NCI-H1105 treated with DMSO at 0.1 percent for 48 hours (cell line): ENCODE measurements at regions not wholly inside any gene's neighbourhood (a gene's known extent, or its start where the extent isn't known, plus 50 kb on each side); places are given as distances from the start of the nearest gene placed in this dataset.

Experiments used
- DNase-seq: peaks from one replicate; lab custom pipeline; 2025; lab: John Stamatoyannopoulos, UW

- DNase-seq = no peak
These were observed 139.1 kb upstream of the DTNBP1 start for GRCh38 chr6:15801912-15802311.

- no peak for DNase-seq
These were observed 138.2 kb upstream of the DTNBP1 start for GRCh38 chr6:15800841-15801617.

- no peak for DNase-seq
These were observed 135.9 kb upstream of the DTNBP1 start for GRCh38 chr6:15798533-15799255.

- DNase-seq = no peak
These were observed 134.0 kb upstream of the DTNBP1 start for GRCh38 chr6:15796844-15797243.

GRCh38 chr6:15796130-15796771, 133.4 kb upstream of the DTNBP1 start:
- no peak for DNase-seq

GRCh38 chr6:15793826-15794225, 131.0 kb upstream of the DTNBP1 start:
- no peak for DNase-seq

GRCh38 chr6:15793288-15793687, 130.5 kb upstream of the DTNBP1 start:
- no peak for DNase-seq

GRCh38 chr6:15792842-15793241, 130.0 kb upstream of the DTNBP1 start:
- no peak for DNase-seq

GRCh38 chr6:15791448-15792181, 128.8 kb upstream of the DTNBP1 start:
- DNase-seq = no peak

- no peak for DNase-seq
These were observed 127.3 kb upstream of the DTNBP1 start for GRCh38 chr6:15790116-15790515.

- no peak for DNase-seq
These were observed 124.0 kb upstream of the DTNBP1 start for GRCh38 chr6:15786846-15787245.

- DNase-seq = no peak
These were observed 120.7 kb upstream of the DTNBP1 start for GRCh38 chr6:15783484-15783883.

- DNase-seq = no peak
These were observed 119.1 kb upstream of the DTNBP1 start for GRCh38 chr6:15781890-15782289.

- no peak for DNase-seq
These were observed 118.5 kb upstream of the DTNBP1 start for GRCh38 chr6:15781333-15781732.

- no peak for DNase-seq
These were observed 117.6 kb upstream of the DTNBP1 start for GRCh38 chr6:15780437-15780836.

GRCh38 chr6:15779726-15780125, 116.9 kb upstream of the DTNBP1 start:
- DNase-seq = no peak

GRCh38 chr6:15776458-15776980, 113.7 kb upstream of the DTNBP1 start:
- no peak for DNase-seq

GRCh38 chr6:15775741-15776140, 112.9 kb upstream of the DTNBP1 start:
- no peak for DNase-seq

- DNase-seq = no peak
These were observed 112.3 kb upstream of the DTNBP1 start for GRCh38 chr6:15775076-15775634.

GRCh38 chr6:15773806-15774410, 111.1 kb upstream of the DTNBP1 start:
- no peak for DNase-seq
